SH-SY5Y (cell line): ENCODE measurements at regions not wholly inside any gene's neighbourhood (a gene's known extent, or its start where the extent isn't known, plus 50 kb on each side); places are given as distances from the start of the nearest gene placed in this dataset.

Experiments used
- GATA2 ChIP-seq: IDR thresholded peaks from 2 replicates; pipeline ENCODE4 v1.6.1; 2011; ENCODE audit warnings: mild to moderate bottlenecking, low read depth, low read length
- GATA3 ChIP-seq: IDR thresholded peaks from 2 replicates; pipeline ENCODE4 v1.6.1; 2011; ENCODE audit warnings: low read depth, mild to moderate bottlenecking, low read length, moderate library complexity

GRCh38 chr3:30302027-30302426, 304.4 kb upstream of the TGFBR2 start:
- no peak for TF ChIP-seq GATA2
- TF ChIP-seq GATA3, result no peak
